NCI-H2107 treated with DMSO at 0.1 percent for 48 hours (cell line): ENCODE measurements at regions not wholly inside any gene's neighbourhood (a gene's known extent, or its start where the extent isn't known, plus 50 kb on each side); places are given as distances from the start of the nearest gene placed in this dataset.
A peak's percentile ranks its signal among the peaks of the same experiment; 100 is the strongest.

Source experiments
- DNase-seq: peaks from one replicate; lab custom pipeline; 2025; ENCODE audit not compliant: unreplicated experiment; lab: John Stamatoyannopoulos, UW

GRCh38 chr3:117439812-117440211, 730.2 kb downstream of the TUSC7 start:
- peak; percentile 65 for DNase-seq

GRCh38 chr3:117441851-117442250, 732.3 kb downstream of the TUSC7 start:
- DNase-seq: no peak

GRCh38 chr3:117442566-117442965, 733.0 kb downstream of the TUSC7 start:
- DNase-seq: no peak

GRCh38 chr3:117443014-117443413, 733.4 kb downstream of the TUSC7 start:
- DNase-seq: no peak

- DNase-seq: peak; percentile 19
These were observed 734.6 kb downstream of the TUSC7 start for GRCh38 chr3:117444175-117444574.

- DNase-seq: no peak
These were observed 737.8 kb downstream of the TUSC7 start for GRCh38 chr3:117447419-117447818.

GRCh38 chr3:117450026-117450425, 740.4 kb downstream of the TUSC7 start:
- no peak for DNase-seq

- peak; percentile 31 for DNase-seq
These were observed 744.7 kb downstream of the TUSC7 start for GRCh38 chr3:117454254-117454653.

GRCh38 chr3:117454908-117455307, 745.3 kb downstream of the TUSC7 start:
- no peak for DNase-seq

GRCh38 chr3:117455782-117456181, 746.2 kb downstream of the TUSC7 start:
- DNase-seq: no peak

GRCh38 chr3:117463276-117464115, 753.9 kb downstream of the TUSC7 start:
- no peak for DNase-seq

- DNase-seq: no peak
These were observed 762.3 kb downstream of the TUSC7 start for GRCh38 chr3:117471831-117472230.

- peak; percentile 83 for DNase-seq
These were observed 764.5 kb downstream of the TUSC7 start for GRCh38 chr3:117473981-117474538.

GRCh38 chr3:117476572-117476971, 767.0 kb downstream of the TUSC7 start:
- no peak for DNase-seq

GRCh38 chr3:117477214-117477755, 767.7 kb downstream of the TUSC7 start:
- DNase-seq: no peak

- DNase-seq: no peak
These were observed 769.5 kb downstream of the TUSC7 start for GRCh38 chr3:117479095-117479494.

- DNase-seq: no peak
These were observed 770.9 kb downstream of the TUSC7 start for GRCh38 chr3:117480525-117480924.

GRCh38 chr3:117480972-117481371, 771.4 kb downstream of the TUSC7 start:
- DNase-seq: no peak

- no peak for DNase-seq
These were observed 774.3 kb downstream of the TUSC7 start for GRCh38 chr3:117483839-117484238.

GRCh38 chr3:117485841-117486240, 776.3 kb downstream of the TUSC7 start:
- DNase-seq: no peak

- DNase-seq: no peak
These were observed 777.4 kb downstream of the TUSC7 start for GRCh38 chr3:117486719-117487716.
